Stimulated activated CD4-positive, alpha-beta T cell treated with anti-CD3 and anti-CD28 coated beads, Interleukin-12 subunit alpha, Interleukin-12 subunit beta, amount 100 ng/mL, for 4 hours (primary cell): ENCODE measurements at regions not wholly inside any gene's neighbourhood (a gene's known extent, or its start where the extent isn't known, plus 50 kb on each side); places are given as distances from the start of the nearest gene placed in this dataset.

Experiments used
- DNase-seq: peaks from one replicate; pipeline ENCODE4 v3.0.0-alpha.2; 2020

DNA sequence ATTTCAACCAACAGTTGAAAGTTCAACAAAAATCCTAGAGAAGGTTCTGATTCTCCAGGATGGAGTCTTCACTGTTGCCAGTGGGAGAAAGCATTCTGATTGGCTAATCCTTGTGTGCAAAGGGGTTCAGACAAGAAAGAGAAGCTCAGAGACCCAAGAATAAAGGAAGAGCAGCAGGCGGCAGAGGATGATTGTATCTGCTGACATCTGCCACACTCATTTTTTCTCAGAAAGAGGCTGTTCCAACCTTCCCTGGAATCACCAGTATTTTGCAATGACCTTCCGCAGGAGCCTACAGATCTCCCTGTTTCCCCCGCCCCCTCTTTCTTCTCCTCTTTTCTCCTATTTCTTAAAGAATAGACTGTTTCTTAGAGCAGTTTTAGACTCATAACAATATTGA, 376.7 kb downstream of the CDH26 start:
- no peak for DNase-seq

DNA sequence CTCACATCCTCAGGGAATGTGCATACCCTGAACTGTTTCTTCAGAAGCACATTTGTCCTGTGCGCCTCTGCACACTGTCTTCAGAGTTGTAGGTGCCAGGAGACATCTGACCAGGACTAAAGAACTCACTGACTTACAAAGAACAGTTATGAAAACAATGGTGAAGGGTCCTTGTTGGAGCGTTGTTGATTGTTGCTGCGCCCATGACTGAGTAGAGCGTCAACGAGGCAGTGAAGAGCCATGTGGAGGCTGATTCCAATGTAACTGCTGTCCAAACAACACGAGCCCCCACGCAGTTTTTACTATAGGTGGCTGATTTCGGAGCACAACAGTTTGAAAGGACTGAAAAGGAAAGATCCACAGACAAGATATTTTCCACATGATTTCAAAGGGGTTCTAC, 380.3 kb downstream of the CDH26 start:
- no peak for DNase-seq

DNA sequence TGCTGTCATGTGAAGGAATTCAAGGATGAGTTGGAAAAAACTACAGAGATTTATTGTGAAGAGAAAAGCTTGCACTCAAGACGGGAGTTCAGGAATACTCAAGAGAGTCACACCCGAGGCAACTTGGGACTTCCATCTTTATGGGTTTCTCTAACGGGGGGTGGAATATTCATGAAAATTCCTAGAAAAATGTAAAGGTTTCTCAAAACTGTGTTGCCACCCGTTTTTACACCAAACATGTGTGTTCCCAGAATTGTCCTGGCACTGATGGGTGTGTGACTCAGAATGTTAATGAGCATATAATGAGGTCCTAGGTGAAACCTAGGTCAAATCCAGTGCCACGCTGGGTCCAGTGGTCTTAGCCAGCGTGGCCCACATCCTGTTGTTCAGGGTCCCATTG, 381.5 kb downstream of the CDH26 start:
- DNase-seq: no peak

DNA sequence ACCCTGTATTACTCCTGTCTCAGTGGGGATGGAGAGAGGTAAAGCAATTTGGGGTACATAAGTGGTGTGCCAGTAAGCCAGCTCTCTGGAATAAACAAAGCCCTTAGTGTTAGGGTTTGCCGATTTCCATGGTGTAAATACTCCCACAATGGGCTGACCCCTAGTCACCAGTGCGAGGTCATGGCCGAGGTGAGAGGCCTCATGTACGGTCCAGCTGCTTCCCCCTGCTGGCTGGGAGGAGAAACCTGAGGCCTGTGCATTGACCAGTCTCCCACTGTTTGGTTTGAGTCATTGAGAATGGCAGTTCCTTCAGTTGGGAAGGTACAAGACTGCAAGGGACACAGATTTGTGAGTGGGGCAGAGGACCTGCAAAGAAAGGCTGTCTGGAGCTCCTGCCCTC, 382.0 kb downstream of the CDH26 start:
- DNase-seq: no peak

DNA sequence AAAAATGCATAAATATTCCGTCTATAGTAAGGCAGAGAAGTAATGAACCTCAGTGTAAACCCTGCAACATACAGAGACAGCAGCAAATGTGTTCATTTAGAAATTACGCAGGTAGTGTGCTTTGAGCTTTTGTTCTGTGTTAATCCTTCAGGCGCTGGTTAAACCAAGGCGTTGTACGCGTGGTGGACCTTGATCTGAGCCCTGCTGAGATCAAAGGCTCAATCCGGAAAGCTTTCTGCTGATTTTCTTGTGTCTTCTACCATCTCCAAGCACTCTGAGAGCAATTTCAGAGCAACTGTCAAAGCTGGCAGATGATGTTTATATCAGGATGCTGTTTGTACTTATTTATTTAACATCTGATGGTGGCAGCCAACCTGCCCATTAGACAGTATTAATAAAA, 382.8 kb downstream of the CDH26 start:
- no peak for DNase-seq

DNA sequence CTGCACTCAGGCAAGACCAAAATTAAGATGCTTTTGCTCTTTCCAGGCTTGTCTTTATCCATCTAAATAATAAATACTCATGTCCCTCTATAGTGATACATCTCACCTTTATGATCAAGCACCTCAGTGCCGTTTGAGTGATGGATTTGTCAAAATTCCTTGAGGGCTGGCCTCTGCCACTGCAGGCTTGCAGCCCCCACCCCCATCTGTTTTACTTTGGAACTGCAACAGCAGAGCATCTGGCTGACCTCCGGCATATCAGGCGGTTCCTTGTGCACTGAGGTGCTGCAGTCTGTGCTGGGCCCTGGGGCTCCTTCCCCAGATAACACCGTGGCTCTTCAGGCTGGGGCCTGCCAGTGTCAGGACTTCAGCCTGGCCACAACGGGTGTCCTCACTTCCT, 386.9 kb downstream of the CDH26 start:
- no peak for DNase-seq

DNA sequence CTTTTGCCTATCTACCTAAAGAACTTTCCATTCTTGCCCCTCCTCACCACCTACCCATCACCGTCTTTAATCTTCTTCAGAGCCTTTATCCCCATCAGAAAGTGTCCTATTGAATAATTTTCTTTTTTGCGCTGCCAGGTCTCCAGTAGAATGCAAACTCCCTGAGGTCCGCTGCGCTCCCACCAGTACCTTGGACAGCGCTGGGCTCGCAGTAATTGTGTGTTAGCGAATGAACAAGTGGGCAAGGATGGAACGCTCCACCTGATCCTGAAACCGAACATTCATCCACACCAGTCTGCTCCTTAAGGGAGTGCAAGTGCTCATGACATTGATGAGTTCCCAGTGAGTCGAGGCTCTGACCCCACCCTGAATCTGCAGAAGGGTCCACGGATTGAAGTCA, 391.2 kb downstream of the CDH26 start:
- no peak for DNase-seq

DNA sequence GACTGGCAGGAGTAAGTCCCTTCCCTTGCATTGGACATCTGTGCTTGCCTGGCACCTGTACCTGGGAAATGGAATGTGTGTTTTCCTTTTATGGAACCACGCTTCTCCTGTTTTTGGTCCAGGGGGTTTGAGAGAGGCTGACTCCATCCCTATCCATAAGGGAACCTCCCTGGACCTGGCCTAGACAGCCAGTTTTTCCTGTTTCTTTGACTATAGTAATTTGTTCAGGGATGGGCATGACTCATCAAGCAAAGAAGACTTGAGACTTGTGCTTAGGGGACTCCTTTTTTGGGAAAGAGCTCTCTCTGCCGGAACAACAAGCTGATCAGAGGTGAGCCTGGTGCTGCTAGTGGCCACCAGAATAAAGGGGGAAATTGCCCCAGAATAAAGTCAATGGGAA, 393.8 kb downstream of the CDH26 start:
- DNase-seq: no peak

DNA sequence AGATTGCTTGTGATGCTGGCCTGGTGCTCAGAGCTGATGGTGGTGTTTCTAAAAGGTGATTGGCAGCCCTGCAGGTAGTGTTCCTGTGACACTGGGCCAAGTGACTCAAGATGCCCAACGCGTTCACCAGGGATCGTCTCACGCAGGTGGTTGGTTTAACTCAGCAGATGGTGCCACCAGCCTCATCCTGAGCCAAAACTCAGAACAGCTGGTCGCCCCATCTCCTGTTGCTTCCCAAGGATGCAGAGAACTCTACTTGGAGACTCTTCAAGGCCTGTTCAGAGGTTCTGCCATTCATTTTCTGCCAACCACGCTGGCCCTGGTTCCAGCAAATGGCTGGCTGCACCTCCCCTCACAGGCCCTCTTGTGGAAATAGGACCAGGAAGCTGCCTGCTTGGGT, 394.4 kb downstream of the CDH26 start:
- DNase-seq: no peak

DNA sequence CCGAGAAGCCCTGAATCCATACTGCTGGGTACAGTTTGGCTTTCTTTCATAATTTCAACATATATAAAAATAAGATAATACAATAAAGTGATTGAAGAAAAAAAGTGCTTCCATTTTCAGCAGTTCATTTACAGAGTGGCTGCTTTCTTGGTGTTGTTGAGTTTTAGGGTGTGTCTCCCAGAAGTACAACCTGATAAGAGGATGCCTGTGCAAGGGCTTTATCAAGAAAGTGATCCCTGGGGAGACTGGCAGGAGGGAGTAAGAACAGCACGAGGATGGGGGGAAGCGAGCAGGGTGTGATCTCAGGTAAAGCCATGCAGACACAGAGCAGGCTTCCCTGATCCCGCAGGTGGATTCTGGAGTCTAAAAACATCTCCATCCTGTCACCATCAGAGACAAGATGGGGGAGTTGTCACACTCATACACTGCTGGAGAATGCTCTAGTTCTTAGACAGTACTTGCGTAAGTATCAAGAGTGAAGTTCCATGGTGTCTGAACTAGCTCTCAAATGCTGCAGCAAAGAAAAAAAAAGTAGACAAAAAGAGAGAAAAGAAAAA, 395.9 kb downstream of the CDH26 start:
- no peak for DNase-seq

DNA sequence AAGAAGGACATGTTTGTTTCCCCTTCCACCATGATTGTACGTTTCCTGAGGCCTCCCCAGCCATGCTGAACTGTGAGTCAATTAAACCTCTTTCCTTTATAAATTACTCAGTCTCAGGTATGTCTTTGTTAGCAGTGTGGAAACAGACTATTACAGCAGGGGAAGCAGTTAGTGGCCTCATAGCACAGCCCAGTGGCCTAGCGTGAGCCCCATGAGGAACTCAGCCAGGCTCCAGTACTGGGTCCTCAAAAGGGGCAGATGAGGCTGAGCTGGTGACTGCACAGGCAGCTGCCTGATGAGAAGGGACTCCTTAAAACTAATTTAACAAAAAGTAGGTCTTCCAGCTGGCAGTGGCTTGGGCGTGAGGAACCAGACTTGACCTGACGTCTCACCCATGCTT, 399.9 kb downstream of the CDH26 start:
- no peak for DNase-seq

DNA sequence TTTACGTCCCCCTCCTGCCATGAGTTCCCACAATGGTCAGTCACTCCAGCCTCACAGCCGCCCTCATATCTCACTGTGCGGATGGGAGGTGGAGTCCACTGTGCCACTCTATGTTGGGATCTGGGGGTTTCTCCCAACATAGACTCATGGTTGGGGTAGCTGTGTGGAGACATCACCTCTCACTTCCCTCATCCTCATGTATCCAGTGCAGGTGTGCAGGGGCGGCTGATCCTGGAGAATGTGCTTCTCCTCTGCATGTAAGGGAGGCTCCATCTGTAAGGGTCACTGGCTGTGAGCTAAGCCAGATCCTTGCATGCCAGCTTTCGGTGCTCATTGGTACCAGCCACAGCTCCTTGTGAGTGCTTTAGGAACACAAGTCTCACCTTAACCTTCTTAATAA, 400.8 kb downstream of the CDH26 start:
- no peak for DNase-seq

DNA sequence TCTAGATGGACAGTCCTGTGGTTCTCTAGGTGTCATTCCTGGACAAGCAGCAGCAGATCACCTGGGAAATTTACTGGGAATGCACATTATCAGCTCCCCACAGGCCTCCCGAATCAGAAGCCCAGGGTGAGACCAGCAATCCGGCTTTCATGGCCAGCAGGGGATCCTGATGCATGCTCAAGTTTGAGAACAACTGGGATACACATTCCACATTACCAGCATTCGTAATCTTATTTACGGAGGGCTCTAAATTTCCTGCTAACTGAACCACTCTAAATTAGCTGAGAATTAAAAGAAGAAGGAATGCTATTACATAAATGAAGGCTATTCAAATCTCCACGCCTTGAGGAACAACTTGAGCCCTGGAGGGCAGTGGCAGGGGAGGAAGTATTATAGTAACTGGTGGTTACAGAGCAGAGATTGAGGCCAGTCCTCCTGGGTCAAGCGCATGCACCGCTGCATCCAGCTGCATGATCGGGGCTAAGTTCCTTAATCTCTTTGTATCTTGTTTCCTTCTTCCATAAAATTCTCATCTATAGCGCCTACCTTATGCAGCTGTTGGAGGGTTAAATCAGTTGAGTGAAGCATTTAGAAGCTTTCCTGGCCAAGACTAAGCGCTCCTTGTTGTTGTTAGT, 403.7 kb downstream of the CDH26 start:
- no peak for DNase-seq

DNA sequence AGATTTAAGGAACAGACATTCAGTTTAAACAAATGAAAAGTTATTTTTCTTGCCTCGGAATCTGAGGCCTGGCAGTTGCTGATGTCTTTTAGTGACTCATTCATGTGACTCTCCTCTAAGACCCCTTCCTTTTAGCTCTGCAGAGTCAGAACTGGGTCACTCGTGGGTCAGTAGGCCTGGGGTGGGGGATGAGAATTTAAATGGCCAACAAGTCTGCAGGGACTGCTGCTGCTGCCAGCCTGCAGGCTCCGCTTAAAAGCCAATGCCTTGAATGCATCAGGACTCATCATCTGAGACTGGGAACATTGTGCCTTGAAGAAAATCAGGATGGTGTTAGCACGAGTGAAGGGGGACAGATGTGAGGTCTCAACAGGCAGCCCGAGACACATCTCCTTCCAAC, 404.3 kb downstream of the CDH26 start:
- DNase-seq: no peak

DNA sequence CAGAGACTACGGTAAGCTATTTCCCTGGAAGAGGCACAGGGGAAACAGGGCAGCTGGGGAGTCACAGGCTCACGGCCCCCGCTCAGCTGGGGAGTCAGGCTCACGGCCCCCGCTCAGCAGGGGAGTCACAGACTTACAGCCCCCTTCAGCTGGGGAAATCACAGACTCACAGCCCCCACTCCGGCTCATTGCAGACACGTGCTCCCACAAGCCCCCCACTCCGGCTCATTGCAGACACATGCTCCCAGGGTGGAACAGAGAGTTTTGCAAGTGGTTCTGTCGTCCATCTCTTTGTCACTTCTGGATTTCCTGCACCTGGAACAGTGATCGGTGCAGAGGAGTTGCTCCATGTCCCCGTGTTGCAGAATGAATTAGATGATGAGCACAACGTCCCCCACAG, 405.5 kb downstream of the CDH26 start:
- DNase-seq: no peak

DNA sequence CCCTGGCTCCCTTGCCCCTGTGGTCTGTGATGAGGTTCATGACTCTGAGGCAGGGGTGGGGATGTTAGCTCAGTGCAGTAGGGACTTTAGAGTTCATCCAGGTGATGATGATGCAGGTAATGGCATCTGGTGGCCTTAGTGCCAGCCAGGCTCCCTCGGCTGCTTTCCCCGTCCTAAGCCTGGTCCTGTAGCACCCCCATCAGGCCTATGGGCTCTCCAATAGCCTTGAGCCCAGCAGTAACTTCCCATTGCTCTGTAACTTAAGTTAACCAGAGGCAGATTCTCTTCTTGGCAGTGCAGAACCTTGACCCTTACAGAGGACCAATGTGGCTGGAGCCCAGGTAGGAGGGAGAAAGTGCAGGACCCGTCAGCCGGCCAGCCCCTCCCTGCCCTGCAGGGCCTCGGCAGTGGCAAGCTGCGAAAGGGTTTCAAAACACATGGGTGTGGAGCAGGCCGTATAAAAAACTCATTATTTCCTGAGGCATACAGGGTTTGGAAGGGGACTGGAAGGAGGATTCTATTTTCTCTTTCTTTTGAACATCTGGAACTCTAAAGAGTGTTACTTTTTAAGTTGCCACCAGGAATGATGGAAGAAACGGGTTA, 406.9 kb downstream of the CDH26 start:
- DNase-seq: no peak

DNA sequence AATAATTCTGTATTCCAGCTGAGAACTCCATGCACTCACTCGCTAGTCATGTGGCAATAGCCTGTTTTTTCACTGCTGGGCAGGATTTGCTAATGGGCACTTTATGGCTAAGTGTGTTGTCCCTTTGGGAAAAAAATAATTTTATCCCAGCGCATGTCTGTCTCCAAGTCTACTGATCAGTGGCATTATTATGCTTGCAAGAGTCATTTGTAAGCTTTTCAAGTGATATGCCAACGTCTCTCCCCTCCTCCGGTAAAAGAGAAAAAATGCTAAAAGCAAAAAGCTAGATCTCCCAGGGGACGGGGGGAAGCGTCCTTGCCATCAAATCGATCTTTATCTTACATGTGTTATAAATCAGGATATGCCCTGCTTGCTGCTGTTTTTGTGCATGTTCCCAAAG, 407.7 kb downstream of the CDH26 start:
- DNase-seq: no peak

DNA sequence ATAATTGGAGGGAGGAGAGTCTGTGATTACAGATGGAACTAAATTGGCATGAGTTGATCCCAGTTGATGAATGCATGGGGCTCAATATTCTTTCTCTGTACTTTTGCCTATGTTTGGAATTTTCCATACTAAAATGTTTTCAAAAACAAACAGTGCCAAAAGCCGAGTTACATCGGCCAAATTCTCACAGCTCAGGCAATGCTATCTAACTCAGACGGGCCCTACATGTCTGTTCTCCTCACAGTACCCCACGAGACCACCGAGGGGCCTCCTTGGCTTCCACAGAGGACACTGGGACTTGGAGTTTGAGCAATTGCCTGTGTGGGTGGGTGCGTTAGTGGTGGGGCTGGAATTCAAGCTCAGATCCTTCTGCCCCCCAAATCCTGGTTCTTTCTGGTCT, 413.2 kb downstream of the CDH26 start:
- no peak for DNase-seq

DNA sequence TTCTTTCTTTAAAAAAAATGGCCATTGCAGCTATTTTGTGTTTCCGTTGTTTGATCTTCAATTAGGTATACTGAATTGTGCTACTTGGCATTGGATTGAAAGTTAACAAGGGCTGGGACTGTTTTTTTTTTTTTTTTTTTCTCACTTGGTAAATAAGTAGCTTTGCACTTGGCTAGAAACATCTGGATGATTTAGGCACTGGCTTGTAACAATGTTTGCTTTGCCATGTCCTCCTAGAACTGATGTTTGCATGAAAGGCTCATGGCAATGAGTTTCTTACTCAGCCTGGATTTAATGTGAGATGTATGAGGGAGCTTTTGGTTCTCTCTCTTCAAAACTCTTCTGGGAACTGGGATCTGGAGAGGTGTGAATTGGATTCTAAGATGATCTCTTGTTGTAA, 414.1 kb downstream of the CDH26 start:
- no peak for DNase-seq

DNA sequence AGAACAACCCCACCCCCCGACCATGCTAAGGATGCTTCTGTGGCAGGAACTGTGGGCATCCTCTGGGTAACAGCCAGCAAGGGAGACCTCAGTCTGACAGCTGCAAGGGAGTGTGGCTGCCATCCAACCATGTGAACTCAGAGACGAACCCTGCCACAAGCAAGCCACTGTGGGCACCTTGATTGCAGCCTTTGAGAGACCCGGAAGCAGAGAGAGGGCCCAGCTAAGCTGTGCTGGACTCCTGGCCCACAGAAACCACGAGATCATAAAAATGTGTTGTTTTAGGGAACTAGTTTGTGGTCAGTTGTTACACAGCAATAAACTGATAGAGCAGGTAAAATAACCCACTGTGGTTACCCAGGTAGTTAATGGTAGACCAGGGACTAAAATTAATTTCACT, 414.6 kb downstream of the CDH26 start:
- no peak for DNase-seq

DNA sequence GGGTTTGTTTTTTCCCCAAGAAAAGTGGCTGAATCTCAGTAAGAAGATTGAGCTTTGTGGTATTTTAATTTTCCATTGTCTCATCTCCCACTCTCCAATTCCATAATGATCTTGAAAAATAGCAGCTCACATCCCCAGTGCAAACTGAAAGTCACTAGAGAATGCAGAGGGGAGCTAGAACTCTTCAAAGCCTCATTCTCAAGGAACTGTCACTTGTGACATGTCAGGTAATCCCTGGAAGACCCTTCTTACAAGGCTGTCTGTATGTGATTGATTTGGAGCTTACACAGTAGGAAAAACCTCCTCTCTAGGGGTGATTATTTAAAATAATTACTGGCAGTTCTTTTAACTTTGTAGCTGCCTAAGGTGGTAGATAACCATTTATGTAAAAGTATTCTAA, 420.4 kb downstream of the CDH26 start:
- no peak for DNase-seq

DNA sequence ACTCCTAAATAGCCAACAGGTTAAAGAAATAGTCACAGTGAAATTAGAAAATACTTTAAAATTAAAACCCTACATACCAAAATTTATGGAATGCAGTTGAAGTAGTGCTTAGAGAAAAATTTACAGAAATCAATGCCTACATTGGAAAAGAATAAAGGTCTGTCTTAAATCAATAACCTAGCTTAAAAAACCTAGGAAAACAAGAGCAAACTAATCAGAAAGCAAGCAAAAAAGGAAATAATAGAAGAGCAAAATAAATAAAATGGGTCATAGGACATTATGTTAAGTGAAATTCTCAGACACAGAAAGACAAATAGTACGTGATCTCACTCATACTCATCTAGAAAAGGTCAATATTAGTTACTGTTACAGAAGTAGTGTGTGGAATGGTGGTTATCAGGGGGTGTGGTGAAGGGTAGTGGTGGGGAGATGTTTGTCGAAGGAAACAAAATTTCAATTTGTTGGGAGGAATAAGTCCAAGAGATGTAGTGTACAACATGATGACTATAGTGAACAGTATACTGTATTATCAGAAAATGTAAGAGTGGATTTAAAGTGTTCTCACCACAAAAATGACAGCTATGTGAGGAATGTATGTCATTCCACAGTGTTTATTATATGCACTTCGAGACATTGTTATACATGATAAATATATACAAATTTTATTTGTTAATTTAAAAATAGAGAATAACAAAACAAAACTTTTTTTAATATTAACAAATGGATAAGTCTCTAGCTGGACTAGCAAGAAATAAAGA, 423.6 kb downstream of the CDH26 start:
- no peak for DNase-seq

DNA sequence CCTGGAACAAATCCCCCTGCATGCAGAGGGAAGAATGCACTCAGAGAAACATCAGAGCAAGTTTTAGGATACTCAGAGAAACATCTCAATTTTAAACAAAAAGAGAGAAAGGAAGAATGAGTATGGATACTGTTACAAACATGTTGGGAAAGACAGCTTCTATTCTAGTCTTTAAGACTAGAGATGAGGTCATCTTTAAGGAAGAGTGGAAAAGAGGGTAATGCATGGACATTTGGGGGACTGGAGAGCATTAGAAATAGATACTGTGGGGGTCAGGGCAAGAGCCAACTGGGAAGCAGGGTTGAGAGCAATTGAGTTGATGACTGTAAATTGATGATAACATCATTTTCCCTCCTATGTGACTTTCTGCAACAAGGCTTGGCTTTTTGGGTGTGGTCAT, 431.2 kb downstream of the CDH26 start:
- DNase-seq: no peak

DNA sequence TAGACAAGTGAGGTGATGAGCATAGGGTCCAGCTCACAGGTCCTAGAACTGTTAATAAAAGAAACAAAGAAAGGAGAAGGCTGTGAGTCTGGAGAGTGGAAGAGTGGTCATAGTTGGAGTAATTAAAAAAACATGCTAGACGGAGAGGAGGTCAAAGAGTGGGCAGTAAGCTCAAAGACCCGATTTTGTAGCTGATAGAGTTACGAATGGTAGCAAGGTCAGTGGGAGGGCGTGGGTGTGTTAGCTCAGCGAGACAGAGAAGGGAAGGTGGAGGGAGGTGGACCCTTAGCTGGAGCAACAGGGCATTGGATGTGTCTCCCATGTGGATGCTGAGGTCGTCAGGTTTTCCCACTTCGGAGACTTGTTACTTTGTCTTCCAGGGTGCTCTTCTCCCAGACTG, 431.7 kb downstream of the CDH26 start:
- no peak for DNase-seq
